HG03432 (cell line): ENCODE measurements at regions not wholly inside any gene's neighbourhood (a gene's known extent, or its start where the extent isn't known, plus 50 kb on each side); places are given as distances from the start of the nearest gene placed in this dataset.

Experiments
- ATAC-seq: cut with Tn5 transposase; IDR thresholded peaks from one replicate; pipeline ENCODE4 v1.9.1; 2021; ENCODE audit warnings: mild to moderate bottlenecking, moderate library complexity; ENCODE audit not compliant: unreplicated experiment

DNA sequence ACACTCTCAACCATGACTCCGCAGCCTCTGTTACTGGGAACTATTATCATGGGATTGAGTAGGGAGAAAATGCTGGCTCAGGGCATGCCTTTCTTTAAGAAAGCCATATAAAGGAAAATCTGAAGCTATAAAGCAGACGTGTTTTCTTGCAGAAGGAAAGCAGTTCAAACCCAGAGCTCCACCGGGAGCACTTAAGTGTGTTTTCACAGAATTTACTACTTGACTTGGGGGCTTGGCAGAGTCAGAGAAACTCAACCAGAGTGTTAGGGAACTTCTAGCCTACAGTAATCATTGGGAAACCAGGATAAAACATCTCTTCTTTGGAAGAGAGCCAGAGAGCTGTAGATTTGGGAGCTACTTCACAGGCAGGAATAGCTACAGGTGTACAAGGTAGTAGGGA, 283.4 kb upstream of the ADRA1B start:
- no peak for ATAC-seq

DNA sequence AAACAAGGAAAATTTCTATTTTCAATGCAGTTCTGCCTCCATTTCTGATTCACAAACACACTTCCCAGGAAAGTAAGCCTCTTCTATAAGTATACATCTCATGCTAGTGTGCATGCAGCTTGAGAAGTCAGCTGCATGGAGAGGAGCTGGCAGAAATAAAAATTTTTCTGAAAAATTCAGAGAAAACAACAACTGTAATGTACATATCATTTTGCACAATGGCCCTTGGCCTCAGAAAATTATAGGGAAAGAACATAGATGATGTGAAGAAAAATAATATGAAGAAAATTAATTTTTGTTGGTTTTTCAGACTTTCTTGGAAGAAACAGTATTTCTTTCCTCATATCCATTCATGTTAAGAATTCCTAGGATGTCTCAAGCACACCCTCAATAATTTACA, 277.8 kb upstream of the ADRA1B start:
- ATAC-seq = no peak

DNA sequence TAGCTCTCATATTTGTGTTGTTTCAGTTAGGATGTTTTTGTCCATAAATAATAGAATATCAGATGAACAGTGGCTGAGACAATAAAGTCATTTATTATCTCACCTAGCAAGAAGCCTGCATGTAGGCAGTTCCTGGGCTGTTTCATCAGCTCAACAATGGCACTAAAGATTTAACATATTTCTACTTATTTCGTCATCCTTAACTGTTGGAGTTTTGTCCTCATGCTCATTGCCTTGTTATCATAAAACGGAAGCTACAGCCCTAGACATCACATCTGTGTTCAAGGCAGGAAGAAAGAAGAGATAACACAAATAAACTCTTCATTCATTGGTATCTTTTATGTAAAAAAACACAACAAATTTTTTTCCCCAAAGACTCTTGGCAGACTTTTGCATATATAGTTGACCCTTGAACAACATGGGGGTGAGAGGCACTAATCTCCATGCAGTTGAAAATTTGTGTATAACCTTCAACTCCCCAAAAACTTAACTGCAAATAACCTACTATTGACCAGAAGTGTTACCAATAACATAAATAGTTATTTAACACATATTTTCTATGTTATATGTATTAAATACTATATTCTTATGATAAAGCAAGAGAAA, 277.2 kb upstream of the ADRA1B start:
- no peak for ATAC-seq

DNA sequence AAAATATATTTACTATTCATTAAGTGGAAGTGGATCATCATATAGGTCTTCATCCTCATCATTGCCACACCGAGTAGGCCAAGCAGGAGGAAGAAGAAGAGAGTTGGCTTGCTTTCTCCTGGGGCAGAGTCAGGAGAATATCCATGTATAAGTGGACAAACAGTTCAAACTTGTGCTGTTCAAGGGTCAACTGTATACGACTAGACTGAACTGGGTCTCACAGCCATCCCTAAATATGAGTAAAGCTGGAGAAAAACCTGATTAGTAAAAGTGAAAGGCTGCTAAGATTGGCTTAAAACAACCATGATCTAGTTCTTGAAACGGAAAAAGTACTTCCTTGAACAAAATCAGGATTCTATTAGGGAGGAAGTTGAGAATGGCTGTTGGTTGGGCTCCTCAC, 276.7 kb upstream of the ADRA1B start:
- ATAC-seq = no peak

DNA sequence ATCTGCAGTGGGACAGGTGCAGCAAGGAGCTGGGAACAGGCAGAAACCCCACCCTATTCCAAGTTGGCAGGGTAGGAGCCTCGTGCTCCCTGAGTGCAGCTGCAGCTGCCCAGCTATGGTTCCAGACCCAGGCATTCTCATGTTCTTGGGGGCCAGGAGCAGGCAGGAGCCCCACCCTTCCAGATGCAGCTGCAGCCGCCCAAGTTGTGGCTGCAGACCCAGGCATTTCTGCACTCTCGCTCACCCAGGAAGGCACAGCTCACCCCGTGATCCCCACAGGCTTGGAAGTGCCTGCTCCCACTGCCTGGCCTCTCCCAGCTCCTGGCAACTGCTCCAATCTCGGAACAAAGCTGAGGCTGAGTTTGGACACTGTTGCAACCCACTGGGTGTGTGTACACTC, 275.8 kb upstream of the ADRA1B start:
- ATAC-seq = no peak

DNA sequence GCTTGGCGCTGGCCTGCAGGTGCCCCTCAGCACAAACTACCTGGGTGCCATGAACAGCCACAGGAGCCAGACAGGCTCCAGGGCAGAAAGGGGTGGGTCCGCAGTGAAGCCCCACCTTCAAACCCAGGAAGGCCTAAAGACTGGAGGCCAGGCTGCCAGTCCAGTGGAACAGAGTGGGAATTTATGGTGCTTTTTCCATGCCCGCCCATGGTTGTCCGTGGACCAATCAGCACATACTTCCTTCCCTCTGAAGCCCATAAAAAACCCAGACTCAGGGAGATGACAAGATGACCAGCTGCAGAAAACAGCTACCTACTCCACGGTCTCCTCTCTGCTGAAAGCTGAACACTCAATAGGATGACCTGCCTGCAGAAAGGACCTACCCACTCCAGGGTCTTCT, 275.4 kb upstream of the ADRA1B start:
- no peak for ATAC-seq

DNA sequence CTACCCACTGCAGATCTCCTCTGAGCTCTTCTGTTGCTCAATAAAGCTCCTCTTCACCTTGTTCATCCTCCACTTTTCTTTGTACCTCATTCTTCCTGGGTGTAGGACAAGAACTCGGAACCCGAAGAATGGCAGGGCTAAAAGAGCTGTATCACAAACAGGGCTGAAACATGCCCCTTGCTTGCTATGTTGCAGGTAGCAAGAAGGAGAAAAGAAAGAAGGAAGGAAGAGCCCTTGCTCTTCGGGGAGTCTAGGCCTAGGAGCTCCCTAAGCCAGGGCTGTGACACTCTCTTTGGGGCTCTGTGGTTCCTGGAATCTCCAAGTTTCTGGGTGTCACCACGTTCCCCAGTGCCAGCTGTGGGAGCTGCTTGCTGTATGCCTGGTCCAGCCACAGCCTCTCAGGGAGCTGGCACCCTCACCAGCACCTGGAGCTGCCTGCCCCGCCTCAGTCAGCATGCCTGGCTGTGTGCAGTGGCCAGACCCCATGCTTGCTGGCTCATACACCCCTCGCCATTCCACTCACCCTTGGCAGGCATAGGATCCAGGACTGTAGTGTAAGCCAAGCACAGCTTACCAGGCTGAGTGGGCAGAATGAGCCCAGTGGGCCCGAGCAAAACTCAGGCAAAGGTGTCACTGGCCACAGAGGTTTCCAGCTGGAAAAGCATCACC, 274.8 kb upstream of the ADRA1B start:
- no peak for ATAC-seq

DNA sequence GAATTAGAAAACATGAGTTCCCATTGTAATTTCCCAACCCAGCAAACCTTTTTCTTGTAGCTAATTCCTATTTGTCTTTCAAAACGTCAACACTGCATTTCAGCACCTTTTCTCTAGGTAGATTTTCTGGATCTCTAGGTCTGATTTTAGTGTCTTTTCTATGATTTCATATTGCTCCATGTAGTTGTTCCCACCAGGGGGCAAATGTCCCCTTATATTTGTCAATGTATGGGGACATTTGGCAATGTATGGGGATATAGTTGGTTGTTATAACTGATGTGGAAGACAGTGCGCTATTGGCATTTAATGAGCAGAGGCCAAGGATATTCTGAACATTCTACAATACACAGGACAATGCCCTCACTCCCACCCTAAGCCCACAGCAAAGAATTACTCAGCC, 273.9 kb upstream of the ADRA1B start:
- ATAC-seq = no peak

DNA sequence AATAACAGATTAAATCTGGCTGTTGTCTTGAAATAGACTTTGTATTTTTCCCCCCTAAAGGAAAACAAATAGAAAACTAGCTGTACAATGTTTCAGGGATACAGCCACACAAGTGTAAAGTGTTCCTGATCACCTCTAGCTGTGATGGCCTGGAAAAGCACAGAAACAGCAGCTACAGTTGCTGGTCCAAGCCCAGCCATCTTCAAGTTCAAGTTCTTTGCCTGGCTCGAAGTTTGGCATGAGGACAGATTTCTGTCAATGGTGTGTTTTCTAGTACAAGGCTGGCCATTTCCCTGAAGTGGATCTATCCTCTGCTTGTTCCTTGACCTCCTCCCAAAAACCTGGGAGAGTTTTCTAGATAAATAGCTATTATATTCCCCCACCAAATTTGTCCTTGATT, 272.2 kb upstream of the ADRA1B start:
- ATAC-seq = no peak

DNA sequence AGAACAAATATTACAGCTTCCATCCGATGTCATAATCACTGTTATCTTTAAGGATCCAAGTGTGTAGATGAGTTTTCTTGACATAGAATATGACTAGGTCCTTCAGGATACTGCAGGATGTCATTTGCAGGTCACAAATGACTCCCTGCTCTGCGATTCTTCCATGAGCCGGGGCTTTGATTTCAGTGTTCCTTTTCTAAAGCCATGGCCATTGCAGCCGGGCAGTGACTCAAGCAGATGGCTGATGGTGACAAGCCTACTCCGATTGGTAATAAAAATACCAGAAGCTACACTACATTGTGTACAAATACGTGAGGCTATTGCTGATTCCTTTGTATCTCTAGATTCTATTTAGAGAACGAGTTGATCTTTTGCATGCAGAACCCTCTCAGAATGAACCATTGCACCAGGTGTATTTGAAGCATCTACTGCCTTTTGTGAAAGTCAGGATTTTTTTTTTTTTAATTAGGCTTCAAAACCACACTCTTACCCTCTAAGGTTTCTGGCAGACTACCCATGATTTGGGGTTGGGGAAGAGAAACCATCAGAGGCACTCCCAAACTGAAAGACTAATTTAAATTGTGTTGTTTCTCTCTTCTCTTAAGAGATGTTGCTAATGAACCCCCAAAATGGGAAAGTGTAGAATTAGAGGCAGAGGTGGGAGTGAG, 271.0 kb upstream of the ADRA1B start:
- ATAC-seq = no peak

DNA sequence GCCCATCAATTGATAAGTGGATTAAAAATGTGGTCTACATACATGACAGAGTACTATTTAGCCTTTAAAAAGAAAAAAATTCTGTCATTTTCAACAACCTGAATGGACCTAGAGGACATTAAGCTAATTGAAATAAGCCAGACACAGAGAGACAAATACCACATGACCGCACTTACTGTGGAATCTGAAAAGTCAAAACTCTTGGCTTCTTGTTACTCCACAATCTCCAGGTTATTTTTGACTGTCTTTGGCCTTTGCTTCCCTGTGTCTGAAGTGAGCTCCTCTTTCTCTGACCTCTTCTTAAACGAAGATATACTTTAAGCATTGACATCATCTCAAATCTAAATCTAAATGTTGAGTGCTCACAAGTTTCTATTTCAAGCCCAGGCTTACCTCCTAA, 265.5 kb upstream of the ADRA1B start:
- no peak for ATAC-seq

DNA sequence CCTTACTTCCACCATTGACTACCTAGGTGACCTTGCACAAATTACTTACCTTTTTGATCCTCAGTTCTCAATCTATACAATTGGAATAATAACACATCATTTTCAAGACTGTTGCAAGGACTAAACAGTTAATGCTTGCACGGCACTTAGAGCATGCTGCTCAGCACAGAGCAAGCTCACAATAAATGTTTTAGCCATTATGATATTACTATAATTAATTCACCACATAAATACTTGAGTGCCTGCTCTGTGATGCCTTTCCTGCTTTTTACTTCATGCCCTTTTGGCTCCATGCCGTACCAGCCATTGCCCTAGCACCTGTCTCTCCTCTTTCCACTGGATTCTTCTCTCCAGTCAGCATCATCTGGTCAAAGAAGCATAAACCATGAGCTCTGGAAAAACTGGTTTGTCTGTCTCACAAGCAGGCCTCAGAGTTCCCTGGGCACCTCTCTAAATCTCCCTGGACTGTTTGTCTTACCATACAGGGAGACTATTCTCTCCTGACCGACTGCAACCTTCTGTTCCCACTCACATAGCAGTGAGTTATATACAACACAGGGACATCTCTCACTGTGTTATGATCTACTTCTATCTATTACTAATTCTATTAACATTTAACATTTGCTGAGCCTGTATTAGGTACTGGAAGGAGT, 260.4 kb upstream of the ADRA1B start:
- ATAC-seq = no peak

DNA sequence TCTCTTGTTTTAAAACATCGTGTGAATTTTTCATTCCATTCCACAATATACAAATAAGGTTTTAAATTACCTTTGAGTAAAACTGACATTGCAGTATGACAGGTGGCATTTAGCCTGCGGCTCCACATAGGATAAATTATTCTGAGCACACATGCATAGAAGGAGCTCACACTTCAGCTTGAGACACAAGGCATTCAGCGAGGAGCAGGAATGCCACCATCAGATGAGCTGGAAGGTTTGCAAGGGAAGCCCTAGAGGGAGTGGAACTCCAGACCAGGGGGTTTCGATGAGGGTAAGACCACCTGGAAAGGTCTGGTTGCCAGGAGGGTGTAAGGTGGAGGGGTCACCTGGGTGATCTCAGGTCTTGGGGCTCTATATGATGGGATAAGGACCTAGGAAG, 259.0 kb upstream of the ADRA1B start:
- no peak for ATAC-seq

DNA sequence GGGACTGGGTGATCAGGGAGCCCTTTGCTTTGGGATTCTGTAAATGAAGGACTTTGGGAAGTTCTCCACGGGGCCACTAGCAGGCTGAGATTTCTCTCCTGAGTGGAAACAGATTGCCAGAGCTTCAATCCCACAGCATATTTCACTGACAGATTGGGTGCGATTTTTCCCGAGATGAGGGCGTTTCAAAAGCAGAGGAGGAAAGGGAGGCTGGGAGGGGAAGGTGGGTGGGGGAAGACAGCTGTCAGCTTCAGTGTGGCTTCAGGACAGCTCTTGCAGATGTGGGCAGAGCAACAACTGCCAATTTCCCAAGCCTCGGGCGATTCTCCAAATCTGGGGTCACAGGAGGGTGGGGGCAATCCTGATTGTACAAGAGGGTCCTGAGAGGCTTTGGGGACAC, 258.5 kb upstream of the ADRA1B start:
- no peak for ATAC-seq

DNA sequence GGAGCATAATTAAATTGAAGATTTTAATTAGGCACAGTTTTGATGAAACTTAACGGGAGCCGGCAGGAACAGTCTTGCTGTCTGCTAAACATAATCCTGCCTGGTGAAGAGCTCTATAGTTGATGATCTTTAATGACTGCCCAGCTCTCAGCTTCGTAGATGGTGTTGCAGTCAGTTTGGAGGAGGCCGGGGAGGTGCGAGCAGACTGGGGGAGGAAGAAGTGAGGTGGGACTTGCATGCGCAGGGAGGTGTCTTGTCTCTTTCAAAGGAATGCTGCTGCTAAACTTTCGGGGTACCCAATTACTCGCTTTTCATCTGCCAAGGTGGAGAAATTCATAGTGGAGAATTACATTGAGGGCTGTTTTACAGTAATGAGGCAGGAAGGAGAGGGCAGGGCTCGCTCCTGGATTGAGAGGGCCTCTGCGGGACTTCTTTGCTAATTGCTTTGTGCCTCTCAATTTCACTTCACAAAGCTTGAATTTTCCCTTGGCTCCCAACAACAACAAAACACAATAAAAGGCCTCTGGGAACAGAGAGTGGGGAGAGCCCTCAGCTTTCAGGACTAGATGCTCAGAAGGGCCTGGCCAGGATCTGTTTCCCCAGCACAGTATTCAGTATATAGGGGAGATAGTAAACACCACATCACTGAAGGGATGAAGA, 257.9 kb upstream of the ADRA1B start:
- no peak for ATAC-seq

DNA sequence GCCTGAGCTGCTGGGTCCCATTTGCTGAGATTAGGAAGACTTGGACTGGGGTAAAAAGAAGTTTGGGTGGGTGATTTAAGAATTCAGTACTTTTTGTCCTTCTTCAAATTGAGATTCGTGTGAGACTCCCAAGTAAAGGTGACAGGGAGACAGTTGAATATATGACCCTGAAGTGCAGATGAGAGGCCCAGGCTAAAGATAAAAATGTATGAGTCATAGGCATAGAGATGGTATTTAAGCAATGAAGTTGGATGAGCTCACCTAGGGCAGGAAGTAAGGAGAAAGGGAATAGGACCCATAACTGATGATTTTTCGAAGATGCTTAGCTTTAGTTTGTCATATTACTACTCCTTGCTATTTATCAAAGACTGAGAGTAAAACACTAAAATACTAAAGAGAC, 255.9 kb upstream of the ADRA1B start:
- ATAC-seq = no peak

DNA sequence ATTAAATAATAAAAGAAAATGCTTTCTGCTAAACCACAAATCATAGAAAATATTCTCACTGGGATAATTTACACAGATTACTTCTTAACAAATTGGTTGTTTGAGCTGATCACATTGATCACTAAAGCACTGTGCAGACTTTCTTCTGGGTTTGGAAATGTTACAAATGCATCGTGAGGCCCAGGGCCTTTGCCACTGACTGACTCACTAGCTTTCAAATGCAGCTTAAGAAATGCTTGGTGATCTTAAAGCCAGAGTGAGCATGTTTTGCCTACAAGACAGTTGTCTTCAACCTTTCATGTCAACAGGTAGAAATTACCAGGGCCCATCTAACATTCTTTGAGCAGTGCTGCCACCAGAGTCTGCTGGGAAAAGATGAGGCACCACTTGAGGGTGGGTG, 252.3 kb upstream of the ADRA1B start:
- no peak for ATAC-seq

DNA sequence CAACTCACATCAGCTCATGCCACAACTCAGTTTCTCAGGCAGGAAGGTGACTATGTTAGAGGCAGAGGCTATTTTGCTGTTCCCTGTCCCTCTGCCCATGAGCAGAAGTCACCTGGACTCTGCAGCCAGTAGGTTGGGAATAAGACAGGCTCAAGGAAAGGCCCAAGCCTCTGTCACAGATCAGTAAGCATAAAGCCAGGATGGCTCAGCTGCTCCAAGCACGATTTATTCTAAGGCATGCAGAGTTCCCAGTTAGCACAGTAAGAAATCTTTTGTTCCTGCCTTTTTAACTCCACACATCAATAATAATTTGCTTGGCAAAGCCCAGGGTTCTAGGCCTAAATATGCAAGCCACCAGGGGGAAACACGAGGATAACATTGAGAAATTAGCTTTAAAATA, 249.0 kb upstream of the ADRA1B start:
- ATAC-seq = no peak

DNA sequence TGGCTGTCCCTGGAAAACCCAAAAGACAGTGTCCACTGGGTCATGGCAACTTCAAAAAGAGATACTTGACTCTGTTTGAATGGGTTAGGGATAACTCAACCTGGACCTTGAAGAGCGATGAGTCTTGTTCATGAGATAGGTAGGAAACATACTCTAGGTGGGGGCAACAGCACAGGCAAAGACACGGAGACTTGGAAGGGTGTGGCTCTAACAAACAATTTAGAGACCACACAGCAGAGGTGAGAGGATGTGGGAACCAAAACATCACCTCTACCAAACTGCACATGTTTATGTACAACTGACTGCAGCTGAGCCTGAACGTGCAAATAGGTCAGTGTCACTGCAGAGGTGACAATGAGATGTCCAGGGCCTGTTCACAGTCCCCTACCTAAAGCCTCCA, 247.7 kb upstream of the ADRA1B start:
- no peak for ATAC-seq

DNA sequence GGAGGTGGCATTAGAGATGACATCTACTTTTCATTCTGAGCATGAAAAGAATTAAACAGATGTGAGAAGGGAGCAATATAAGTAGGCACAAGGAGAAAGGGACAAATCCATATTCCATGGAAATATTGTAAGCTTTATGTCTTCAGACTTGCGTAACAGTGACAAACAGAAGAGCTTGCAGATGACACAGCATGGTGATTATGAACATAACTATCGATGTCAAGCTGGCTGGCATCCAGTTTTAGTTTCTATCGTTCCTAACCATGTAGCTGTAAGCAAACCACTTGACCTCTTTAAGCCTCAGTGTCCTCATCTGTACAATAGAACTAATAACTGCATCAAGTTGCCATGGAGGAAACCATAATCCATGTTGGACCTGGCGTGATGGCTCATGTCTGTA, 246.7 kb upstream of the ADRA1B start:
- ATAC-seq = no peak

DNA sequence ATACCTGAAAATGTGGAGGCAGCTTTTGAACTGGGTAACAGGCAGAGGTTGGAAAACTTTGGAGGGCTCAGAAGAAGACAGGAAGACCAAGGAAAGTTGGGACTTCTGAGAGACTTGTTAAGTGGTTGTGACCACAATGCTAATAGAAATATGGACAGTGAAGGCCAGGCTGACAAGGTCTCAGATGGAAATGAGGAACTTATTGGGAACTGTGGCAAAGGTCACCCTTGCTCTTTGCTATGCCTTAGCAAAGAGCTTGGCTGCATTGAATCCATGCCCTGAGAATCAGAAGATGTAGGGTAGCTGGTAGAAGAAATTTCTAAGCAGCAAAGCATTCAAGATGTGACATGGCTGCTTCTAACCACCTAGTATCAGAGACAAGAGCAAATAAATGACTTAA, 244.4 kb upstream of the ADRA1B start:
- no peak for ATAC-seq

DNA sequence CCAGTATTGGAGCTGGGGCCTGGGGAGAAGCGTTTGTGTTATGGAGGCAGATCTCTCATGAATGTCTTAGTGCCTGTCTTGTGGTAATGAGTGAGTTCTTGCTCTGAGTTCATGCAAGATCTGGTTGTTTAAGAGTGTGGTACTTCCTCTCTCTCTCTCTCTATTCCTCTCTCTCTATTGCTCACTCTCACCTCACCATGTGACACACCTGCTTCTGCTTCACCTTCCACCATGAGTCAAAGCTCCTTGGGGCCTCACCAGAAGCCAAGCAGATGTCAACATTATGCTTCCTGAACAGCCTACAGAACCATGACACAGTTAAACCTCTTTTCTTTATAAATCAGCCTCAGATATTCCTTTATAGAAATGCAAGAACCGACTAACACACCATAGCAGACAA, 242.7 kb upstream of the ADRA1B start:
- ATAC-seq = no peak
